ENCODE measurements at regions not wholly inside any gene's neighbourhood (a gene's known extent, or its start where the extent isn't known, plus 50 kb on each side); places are given as distances from the start of the nearest gene placed in this dataset.

- Mint-ChIP-seq H3K36me3 (ENCODE audit: low read depth) (no peaks in the 10 kb centered on the region), H3K27ac (no peak overlapping the region), H3K27me3 (ENCODE audit: insufficient read depth, low read depth, poor library complexity) (no peaks in the 10 kb centered on the region), H3K9me3 (peaks cover 8% of the 10 kb centered on the region; the same call in 2 of the 3 replicates), H3K4me3 (no peak overlapping the region), H3K4me1 (peaks cover 5% of the 10 kb centered on the region; the same call in 1 of the 3 replicates)
- Histone ChIP-seq H3K27me3 (ENCODE audit: insufficient read depth) (no peaks in the 10 kb centered on the region), H3K9me2 (ENCODE audit: insufficient read depth) (no peaks in the 10 kb centered on the region), H3K27ac (ENCODE audit: low read depth) (no peak overlapping the region), H3K79me2 (replicated peaks; ENCODE audit: insufficient read depth) (no peaks in the 10 kb centered on the region), H3K4me2 (no peak overlapping the region), H2AFZ (no peak overlapping the region), H3K4me3 (no peak overlapping the region), H4K20me1 (replicated peaks; ENCODE audit: insufficient read depth) (no peaks in the 10 kb centered on the region), H3K4me1 (ENCODE audit: insufficient read depth) (no peaks in the 10 kb centered on the region), H3K36me3 (ENCODE audit: insufficient read depth) (no peaks in the 10 kb centered on the region), H3F3A (replicated peaks; ENCODE audit: low read depth) (no peaks in the 10 kb centered on the region)
- DNase-seq (ENCODE audit: low spot score) (no peak), ATAC-seq (no peak)
- no peak for TF ChIP-seq JUNB (IDR thresholded peaks at IDR 0.05; ENCODE audit: unreplicated experiment)
- no peak for TF ChIP-seq ZNF114 (CRISPR knock-in tag; IDR thresholded peaks at IDR 0.05)
- no peak for TF ChIP-seq STAT1 (IDR thresholded peaks at IDR 0.05; ENCODE audit: unreplicated experiment)
- TF ChIP-seq ZNF331 (CRISPR knock-in tag; IDR thresholded peaks at IDR 0.05; ENCODE audit: low read depth): no peak
- TF ChIP-seq NANOG (IDR thresholded peaks at IDR 0.05; ENCODE audit: borderline replicate concordance): no peak
- TF ChIP-seq, protein P1, sequence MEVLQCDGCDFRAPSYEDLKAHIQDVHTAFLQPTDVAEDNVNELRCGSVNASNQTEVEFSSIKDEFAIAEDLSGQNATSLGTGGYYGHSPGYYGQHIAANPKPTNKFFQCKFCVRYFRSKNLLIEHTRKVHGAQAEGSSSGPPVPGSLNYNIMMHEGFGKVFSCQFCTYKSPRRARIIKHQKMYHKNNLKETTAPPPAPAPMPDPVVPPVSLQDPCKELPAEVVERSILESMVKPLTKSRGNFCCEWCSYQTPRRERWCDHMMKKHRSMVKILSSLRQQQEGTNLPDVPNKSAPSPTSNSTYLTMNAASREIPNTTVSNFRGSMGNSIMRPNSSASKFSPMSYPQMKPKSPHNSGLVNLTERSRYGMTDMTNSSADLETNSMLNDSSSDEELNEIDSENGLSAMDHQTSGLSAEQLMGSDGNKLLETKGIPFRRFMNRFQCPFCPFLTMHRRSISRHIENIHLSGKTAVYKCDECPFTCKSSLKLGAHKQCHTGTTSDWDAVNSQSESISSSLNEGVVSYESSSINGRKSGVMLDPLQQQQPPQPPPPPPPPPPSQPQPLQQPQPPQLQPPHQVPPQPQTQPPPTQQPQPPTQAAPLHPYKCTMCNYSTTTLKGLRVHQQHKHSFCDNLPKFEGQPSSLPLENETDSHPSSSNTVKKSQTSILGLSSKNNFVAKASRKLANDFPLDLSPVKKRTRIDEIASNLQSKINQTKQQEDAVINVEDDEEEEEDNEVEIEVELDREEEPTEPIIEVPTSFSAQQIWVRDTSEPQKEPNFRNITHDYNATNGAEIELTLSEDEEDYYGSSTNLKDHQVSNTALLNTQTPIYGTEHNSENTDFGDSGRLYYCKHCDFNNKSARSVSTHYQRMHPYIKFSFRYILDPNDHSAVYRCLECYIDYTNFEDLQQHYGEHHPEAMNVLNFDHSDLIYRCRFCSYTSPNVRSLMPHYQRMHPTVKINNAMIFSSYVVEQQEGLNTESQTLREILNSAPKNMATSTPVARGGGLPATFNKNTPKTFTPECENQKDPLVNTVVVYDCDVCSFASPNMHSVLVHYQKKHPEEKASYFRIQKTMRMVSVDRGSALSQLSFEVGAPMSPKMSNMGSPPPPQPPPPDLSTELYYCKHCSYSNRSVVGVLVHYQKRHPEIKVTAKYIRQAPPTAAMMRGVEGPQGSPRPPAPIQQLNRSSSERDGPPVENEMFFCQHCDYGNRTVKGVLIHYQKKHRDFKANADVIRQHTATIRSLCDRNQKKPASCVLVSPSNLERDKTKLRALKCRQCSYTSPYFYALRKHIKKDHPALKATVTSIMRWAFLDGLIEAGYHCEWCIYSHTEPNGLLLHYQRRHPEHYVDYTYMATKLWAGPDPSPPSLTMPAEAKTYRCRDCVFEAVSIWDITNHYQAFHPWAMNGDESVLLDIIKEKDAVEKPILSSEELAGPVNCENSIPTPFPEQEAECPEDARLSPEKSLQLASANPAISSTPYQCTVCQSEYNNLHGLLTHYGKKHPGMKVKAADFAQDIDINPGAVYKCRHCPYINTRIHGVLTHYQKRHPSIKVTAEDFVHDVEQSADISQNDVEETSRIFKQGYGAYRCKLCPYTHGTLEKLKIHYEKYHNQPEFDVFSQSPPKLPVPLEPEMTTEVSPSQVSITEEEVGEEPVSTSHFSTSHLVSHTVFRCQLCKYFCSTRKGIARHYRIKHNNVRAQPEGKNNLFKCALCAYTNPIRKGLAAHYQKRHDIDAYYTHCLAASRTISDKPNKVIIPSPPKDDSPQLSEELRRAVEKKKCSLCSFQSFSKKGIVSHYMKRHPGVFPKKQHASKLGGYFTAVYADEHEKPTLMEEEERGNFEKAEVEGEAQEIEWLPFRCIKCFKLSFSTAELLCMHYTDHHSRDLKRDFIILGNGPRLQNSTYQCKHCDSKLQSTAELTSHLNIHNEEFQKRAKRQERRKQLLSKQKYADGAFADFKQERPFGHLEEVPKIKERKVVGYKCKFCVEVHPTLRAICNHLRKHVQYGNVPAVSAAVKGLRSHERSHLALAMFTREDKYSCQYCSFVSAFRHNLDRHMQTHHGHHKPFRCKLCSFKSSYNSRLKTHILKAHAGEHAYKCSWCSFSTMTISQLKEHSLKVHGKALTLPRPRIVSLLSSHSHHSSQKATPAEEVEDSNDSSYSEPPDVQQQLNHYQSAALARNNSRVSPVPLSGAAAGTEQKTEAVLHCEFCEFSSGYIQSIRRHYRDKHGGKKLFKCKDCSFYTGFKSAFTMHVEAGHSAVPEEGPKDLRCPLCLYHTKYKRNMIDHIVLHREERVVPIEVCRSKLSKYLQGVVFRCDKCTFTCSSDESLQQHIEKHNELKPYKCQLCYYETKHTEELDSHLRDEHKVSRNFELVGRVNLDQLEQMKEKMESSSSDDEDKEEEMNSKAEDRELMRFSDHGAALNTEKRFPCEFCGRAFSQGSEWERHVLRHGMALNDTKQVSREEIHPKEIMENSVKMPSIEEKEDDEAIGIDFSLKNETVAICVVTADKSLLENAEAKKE (CRISPR knock-in tag; IDR thresholded peaks at IDR 0.05): no peak
- TF ChIP-seq, protein P2, sequence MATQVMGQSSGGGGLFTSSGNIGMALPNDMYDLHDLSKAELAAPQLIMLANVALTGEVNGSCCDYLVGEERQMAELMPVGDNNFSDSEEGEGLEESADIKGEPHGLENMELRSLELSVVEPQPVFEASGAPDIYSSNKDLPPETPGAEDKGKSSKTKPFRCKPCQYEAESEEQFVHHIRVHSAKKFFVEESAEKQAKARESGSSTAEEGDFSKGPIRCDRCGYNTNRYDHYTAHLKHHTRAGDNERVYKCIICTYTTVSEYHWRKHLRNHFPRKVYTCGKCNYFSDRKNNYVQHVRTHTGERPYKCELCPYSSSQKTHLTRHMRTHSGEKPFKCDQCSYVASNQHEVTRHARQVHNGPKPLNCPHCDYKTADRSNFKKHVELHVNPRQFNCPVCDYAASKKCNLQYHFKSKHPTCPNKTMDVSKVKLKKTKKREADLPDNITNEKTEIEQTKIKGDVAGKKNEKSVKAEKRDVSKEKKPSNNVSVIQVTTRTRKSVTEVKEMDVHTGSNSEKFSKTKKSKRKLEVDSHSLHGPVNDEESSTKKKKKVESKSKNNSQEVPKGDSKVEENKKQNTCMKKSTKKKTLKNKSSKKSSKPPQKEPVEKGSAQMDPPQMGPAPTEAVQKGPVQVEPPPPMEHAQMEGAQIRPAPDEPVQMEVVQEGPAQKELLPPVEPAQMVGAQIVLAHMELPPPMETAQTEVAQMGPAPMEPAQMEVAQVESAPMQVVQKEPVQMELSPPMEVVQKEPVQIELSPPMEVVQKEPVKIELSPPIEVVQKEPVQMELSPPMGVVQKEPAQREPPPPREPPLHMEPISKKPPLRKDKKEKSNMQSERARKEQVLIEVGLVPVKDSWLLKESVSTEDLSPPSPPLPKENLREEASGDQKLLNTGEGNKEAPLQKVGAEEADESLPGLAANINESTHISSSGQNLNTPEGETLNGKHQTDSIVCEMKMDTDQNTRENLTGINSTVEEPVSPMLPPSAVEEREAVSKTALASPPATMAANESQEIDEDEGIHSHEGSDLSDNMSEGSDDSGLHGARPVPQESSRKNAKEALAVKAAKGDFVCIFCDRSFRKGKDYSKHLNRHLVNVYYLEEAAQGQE (IDR thresholded peaks at IDR 0.05; ENCODE audit: unreplicated experiment): no peak
- no peak for TF ChIP-seq CREB1 (CRISPR knock-in tag; IDR thresholded peaks at IDR 0.05; ENCODE audit: low read depth)
- no peak for TF ChIP-seq EZH2phosphoT487 (IDR thresholded peaks at IDR 0.05; ENCODE audit: unreplicated experiment)
- TF ChIP-seq CTCF (conservative IDR thresholded peaks at IDR 0.05; ENCODE audit: low read depth in 2 of 2): no peak
- TF ChIP-seq, protein P3, sequence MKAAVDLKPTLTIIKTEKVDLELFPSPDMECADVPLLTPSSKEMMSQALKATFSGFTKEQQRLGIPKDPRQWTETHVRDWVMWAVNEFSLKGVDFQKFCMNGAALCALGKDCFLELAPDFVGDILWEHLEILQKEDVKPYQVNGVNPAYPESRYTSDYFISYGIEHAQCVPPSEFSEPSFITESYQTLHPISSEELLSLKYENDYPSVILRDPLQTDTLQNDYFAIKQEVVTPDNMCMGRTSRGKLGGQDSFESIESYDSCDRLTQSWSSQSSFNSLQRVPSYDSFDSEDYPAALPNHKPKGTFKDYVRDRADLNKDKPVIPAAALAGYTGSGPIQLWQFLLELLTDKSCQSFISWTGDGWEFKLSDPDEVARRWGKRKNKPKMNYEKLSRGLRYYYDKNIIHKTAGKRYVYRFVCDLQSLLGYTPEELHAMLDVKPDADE (IDR thresholded peaks at IDR 0.05): no peak
- no peak for TF ChIP-seq POLR2AphosphoS5 (IDR thresholded peaks at IDR 0.05; ENCODE audit: low read depth)
- no peak for TF ChIP-seq EZH2 (IDR thresholded peaks at IDR 0.05; ENCODE audit: low read depth, unreplicated experiment)
Measured at GRCh38 chr2:109718139-109718538, 76.0 kb upstream of the RGPD5 start.
